Cerebellar cortex (tissue), 1 donor: ENCODE measurements at regions not wholly inside any gene's neighbourhood (a gene's known extent, or its start where the extent isn't known, plus 50 kb on each side); places are given as distances from the start of the nearest gene placed in this dataset.

ENCODE experiments used
- DNase-seq: peaks from one replicate; pipeline ENCODE4 v3.0.0-alpha.2; 2015; ENCODE audit warnings: low spot score

- DNase-seq, result no peak
These were observed 145.4 kb downstream of the RPAP3 start for GRCh38 chr12:47560415-47560814.

- DNase-seq, result no peak
These were observed 147.0 kb downstream of the RPAP3 start for GRCh38 chr12:47558625-47559345.

- DNase-seq, result no peak
These were observed 148.4 kb downstream of the RPAP3 start for GRCh38 chr12:47557386-47557785.

- DNase-seq, result no peak
These were observed 149.4 kb downstream of the RPAP3 start for GRCh38 chr12:47556261-47557030.

GRCh38 chr12:47554046-47554653 is 151.7 kb downstream of the RPAP3 start:
- no peak for DNase-seq

- DNase-seq, result no peak
These were observed 152.6 kb downstream of the RPAP3 start for GRCh38 chr12:47553266-47553665.

- no peak for DNase-seq
These were observed 154.4 kb downstream of the RPAP3 start for GRCh38 chr12:47551426-47551851.

- no peak for DNase-seq
These were observed 156.6 kb downstream of the RPAP3 start for GRCh38 chr12:47549258-47549657.

- no peak for DNase-seq
These were observed 157.4 kb downstream of the RPAP3 start for GRCh38 chr12:47548401-47548800.

GRCh38 chr12:47547077-47547476 is 158.8 kb downstream of the RPAP3 start:
- peak; percentile 5 for DNase-seq

GRCh38 chr12:47545938-47546609 is 159.8 kb downstream of the RPAP3 start:
- no peak for DNase-seq

GRCh38 chr12:47534695-47535094 is 171.1 kb downstream of the RPAP3 start:
- no peak for DNase-seq

- no peak for DNase-seq
These were observed 175.8 kb downstream of the RPAP3 start for GRCh38 chr12:47530050-47530449.

- DNase-seq, result no peak
These were observed 178.0 kb downstream of the RPAP3 start for GRCh38 chr12:47527816-47528215.

- DNase-seq, result no peak
These were observed 185.8 kb downstream of the RPAP3 start for GRCh38 chr12:47520029-47520428.

GRCh38 chr12:47517122-47517521 is 188.7 kb downstream of the RPAP3 start:
- no peak for DNase-seq

GRCh38 chr12:47509398-47509851 is 196.4 kb downstream of the RPAP3 start:
- DNase-seq, result no peak

GRCh38 chr12:47507221-47507620 is 198.6 kb downstream of the RPAP3 start:
- DNase-seq, result no peak

- no peak for DNase-seq
These were observed 200.9 kb downstream of the RPAP3 start for GRCh38 chr12:47504775-47505446.

GRCh38 chr12:47493801-47494200 is 212.0 kb downstream of the RPAP3 start:
- DNase-seq, result no peak

GRCh38 chr12:47491516-47492305 is 214.1 kb downstream of the RPAP3 start:
- DNase-seq, result no peak
